Esophagus muscularis mucosa (tissue), 4 donors: ENCODE measurements at regions not wholly inside any gene's neighbourhood (a gene's known extent, or its start where the extent isn't known, plus 50 kb on each side); places are given as distances from the start of the nearest gene placed in this dataset.
A peak's percentile ranks its signal among the peaks of the same experiment; 100 is the strongest.

ENCODE experiments used
- DNase-seq: peaks from one replicate; pipeline ENCODE4 v3.0.0-alpha.2; 2017; ENCODE audit errors: extremely low spot score
- H3K27ac ChIP-seq, 4 donors: fragments of 200-600 bp; sonication (generic); replicated peaks in 1 of 4; 1 replicate in 3 of 4; 2 replicates in 1 of 4; pipeline ENCODE4 v1.5.1; 2016 to 2019; ENCODE audit warnings: mild to moderate bottlenecking in 1 of 4
- H3K27me3 ChIP-seq, 4 donors: fragments of 200-600 bp; sonication (generic); one replicate each; pipeline versions ENCODE4 v1.5.1 to v1.6.0; 2016 to 2019
- H3K36me3 ChIP-seq, 4 donors: fragments of 200-600 bp; sonication (generic); one replicate each; pipeline ENCODE4 v1.5.1; 2016 to 2019
- H3K4me1 ChIP-seq, 4 donors: fragments of 200-600 bp; sonication (generic); one replicate each; pipeline ENCODE4 v1.5.1; 2016 to 2019
- H3K4me3 ChIP-seq, 4 donors: fragments of 200-600 bp; sonication (generic); 1 replicate in 2 of 4; 2 replicates in 2 of 4; pipeline ENCODE4 v1.5.1; 2016 to 2019; ENCODE audit warnings: mild to moderate bottlenecking in 4 of 4, moderate library complexity in 1 of 4
- H3K9me3 ChIP-seq, 4 donors: fragments of 200-600 bp; sonication (generic); 1 replicate in 3 of 4; 2 replicates in 1 of 4; pipeline ENCODE4 v1.5.1; 2016 to 2019
- CTCF ChIP-seq, 3 experiments: fragments of 200-600 bp in 2 of 3; fragments of 450-650 bp in 1 of 3; sonication (generic) in 2 of 3; IDR thresholded peaks; one replicate each; pipeline ENCODE4 v1.5.1; 2017 to 2019; ENCODE audit warnings: antibody characterized with exemption in 3 of 3, mild to moderate bottlenecking in 2 of 3, moderate library complexity in 1 of 3
- EP300 ChIP-seq: sonication (generic); formaldehyde crosslinking; IDR thresholded peaks from one replicate; pipeline ENCODE4 v1.6.1; 2017; ENCODE audit warnings: antibody characterized with exemption
- POLR2A ChIP-seq: fragments of 450-650 bp; IDR thresholded peaks from one replicate; pipeline ENCODE4 v1.6.1; 2017; ENCODE audit warnings: antibody characterized with exemption, moderate library complexity, mild to moderate bottlenecking, low read depth
- POLR2AphosphoS5 ChIP-seq, 2 donors: sonication (generic); formaldehyde crosslinking; IDR thresholded peaks; one replicate each; pipeline ENCODE4 v1.6.1; 2017; ENCODE audit warnings: antibody characterized with exemption in 2 of 2
- WGBS: methylation state at CpG from one replicate; pipeline ENCODE4 v1.1.5; 2018; 5-methylcytosine and 5-hydroxymethylcytosine counted together
- intact Hi-C: fragments of 100-400 bp; cut with DNase I; formaldehyde crosslinking; loops from one replicate; pipeline ENCODE4 v1.15.1; 2023

GRCh38 chr5:123875561-123876275, 363.7 kb downstream of the CSNK1G3 start:
- Histone ChIP-seq H3K4me1 (peaks cover 22 to 32% (median 29%) of the 10 kb centered on the region in 4 donors), H3K27me3 (no peaks in the 10 kb centered on the region), H3K4me3 (no peak overlapping the region), H3K27ac (peak overlapping the region in 1 of 4 donors; percentile 23), H3K9me3 (no peaks in the 10 kb centered on the region), H3K36me3 (no peaks in the 10 kb centered on the region)
- intact Hi-C loops: loop anchor here (10.0 kb wide), 1 partner anchor 181 kb away; no protein-coding TSS in a partner anchor
- TF ChIP-seq POLR2A (no peak), POLR2AphosphoS5 (IDR thresholded peaks at IDR 0.05) (no peak), EP300 (no peak), CTCF (IDR thresholded peaks at IDR 0.05) (no peak)
- no peak for DNase-seq
- WGBS: 44% methylated on average over 7 of the region's 7 CpGs

GRCh38 chr5:123874600-123875201, 362.7 kb downstream of the CSNK1G3 start:
- H3K27me3 ChIP-seq: no peaks in the 10 kb centered on the region
- 50% methylated on average over 4 of the region's 4 CpGs for WGBS
- TF ChIP-seq POLR2AphosphoS5 (IDR thresholded peaks at IDR 0.05): no peak
- TF ChIP-seq EP300: no peak
- intact Hi-C loops: loop anchor here (10.0 kb wide), 1 partner anchor 180 kb away; no protein-coding TSS in a partner anchor
- H3K9me3 ChIP-seq: no peaks in the 10 kb centered on the region
- DNase-seq: no peak
- H3K36me3 ChIP-seq: no peaks in the 10 kb centered on the region
- H3K27ac ChIP-seq: peak overlapping the region in 1 of 4 donors; percentile 38
- no peak overlapping the region for H3K4me3 ChIP-seq
- H3K4me1 ChIP-seq: peaks cover 22 to 32% (median 29%) of the 10 kb centered on the region in 4 donors

- Histone ChIP-seq H3K27me3 (no peaks in the 10 kb centered on the region), H3K36me3 (no peaks in the 10 kb centered on the region), H3K27ac (no peak overlapping the region), H3K4me1 (peaks cover 22 to 32% (median 29%) of the 10 kb centered on the region in 4 donors), H3K9me3 (no peaks in the 10 kb centered on the region), H3K4me3 (no peak overlapping the region)
- 54% methylated on average over 2 of the region's 2 CpGs for WGBS
- TF ChIP-seq EP300: no peak
- DNase-seq: no peak
- intact Hi-C loops: loop anchor here (10.0 kb wide), 1 partner anchor 179 kb away; no protein-coding TSS in a partner anchor
These were observed 361.9 kb downstream of the CSNK1G3 start for GRCh38 chr5:123873846-123874245.

- H3K4me3 ChIP-seq: no peak overlapping the region
- TF ChIP-seq EP300: no peak
- TF ChIP-seq POLR2A: no peak
- no peak for TF ChIP-seq CTCF (IDR thresholded peaks at IDR 0.05)
- TF ChIP-seq POLR2AphosphoS5 (IDR thresholded peaks at IDR 0.05): no peak
- no peak overlapping the region for H3K27ac ChIP-seq
- H3K36me3 ChIP-seq: no peaks in the 10 kb centered on the region
- WGBS: 92% methylated on average over 1 of the region's 1 CpG
- H3K27me3 ChIP-seq: no peaks in the 10 kb centered on the region
- no peak for DNase-seq
- intact Hi-C loops: loop anchor here (10.0 kb wide), 1 partner anchor 177 kb away; no protein-coding TSS in a partner anchor
- peaks cover 22 to 32% (median 29%) of the 10 kb centered on the region in 4 donors for H3K4me1 ChIP-seq
- H3K9me3 ChIP-seq: no peaks in the 10 kb centered on the region
These were observed 359.4 kb downstream of the CSNK1G3 start for GRCh38 chr5:123871373-123871772.

GRCh38 chr5:123868881-123869280, 356.9 kb downstream of the CSNK1G3 start:
- TF ChIP-seq CTCF (IDR thresholded peaks at IDR 0.05) (no peak), EP300 (no peak), POLR2AphosphoS5 (IDR thresholded peaks at IDR 0.05) (no peak), POLR2A (no peak)
- no peaks in the 10 kb centered on the region for H3K27me3 ChIP-seq
- no peak overlapping the region for H3K4me3 ChIP-seq
- DNase-seq: no peak
- no peaks in the 10 kb centered on the region for H3K9me3 ChIP-seq
- H3K4me1 ChIP-seq: peaks cover 7 to 11% (median 9%) of the 10 kb centered on the region in 4 donors
- intact Hi-C loops: no loop called here
- 81% methylated on average over 4 of the region's 4 CpGs for WGBS
- H3K27ac ChIP-seq: no peak overlapping the region
- no peaks in the 10 kb centered on the region for H3K36me3 ChIP-seq
